NCI-H146 treated with DMSO at 0.1 percent for 48 hours (cell line): ENCODE measurements at regions not wholly inside any gene's neighbourhood (a gene's known extent, or its start where the extent isn't known, plus 50 kb on each side); places are given as distances from the start of the nearest gene placed in this dataset.
"Not testable (repeated sequence)": the region's sequence is repeated elsewhere in the genome, so short reads cannot be mapped to it uniquely, and the experiment has no call there.

Experiments used
- DNase-seq: peaks from one replicate; lab custom pipeline; 2025; ENCODE audit not compliant: unreplicated experiment; lab: John Stamatoyannopoulos, UW

DNA sequence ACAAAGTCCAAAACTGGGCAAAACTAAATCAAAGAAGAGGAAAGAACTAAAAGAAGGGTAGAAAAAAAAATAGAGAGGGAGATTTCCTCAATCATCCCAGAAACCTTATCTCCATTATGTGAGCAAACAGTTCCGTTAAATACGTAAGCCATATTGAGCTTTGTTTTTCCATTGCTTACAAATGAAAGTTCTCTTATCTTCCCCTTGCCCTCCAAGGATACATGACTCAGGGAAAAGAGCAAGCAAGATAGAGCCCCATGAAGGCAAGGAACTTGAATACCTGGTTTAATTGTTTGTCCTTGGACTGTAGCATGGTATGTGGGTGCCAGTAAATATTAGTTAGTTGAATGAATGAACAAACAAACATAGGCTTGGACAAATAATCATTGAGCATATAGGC, 126.8 kb upstream of the USP15 start:
- DNase-seq: no peak

DNA sequence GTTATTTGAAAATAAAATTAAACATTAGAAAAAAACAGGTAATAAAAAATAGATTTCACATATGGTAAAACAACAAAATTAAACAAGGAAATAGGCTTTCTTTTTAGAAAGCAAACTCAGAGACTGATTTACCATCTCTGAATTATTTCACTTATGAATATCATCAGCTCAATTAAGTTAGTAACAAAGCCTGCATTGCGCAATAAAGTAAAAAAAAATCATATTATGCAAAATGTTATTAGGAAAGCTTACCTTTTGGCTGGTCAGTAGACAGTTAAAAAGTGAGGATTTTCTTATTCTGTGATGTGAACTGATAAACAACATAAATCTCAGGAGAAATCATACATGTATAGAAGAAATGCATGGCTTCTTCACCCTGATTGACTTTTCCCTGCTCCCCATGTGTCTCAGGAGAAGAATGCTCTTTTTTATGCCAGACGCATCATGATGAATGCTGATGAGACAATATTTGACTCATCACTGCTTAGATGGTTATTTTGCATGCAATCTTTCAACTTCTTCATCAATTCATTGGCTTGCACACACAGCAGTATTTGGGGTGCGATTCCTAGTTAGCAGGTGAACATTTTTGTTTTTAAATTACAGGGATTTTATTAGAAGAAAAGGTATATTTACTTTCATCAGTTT, 124.5 kb upstream of the USP15 start:
- no peak for DNase-seq

DNA sequence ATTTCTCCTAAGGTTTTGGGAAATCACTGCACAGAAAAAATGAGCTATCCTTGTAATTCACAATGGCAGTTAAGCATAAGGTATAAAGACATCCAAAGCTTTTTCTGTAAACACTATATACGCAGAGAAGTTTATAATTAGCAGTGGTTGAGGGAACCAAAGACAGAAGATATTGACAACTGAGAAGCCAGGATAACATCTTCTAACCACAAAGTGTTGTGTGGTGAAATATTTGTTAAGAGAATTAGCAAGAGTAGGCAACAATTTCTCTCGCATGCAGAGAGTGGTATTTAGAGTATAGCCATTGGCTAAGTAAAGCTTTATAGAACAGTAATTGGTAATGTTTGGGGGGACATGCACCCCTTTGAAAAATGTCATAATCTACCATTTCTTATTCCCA, 123.7 kb upstream of the USP15 start:
- DNase-seq: no peak

DNA sequence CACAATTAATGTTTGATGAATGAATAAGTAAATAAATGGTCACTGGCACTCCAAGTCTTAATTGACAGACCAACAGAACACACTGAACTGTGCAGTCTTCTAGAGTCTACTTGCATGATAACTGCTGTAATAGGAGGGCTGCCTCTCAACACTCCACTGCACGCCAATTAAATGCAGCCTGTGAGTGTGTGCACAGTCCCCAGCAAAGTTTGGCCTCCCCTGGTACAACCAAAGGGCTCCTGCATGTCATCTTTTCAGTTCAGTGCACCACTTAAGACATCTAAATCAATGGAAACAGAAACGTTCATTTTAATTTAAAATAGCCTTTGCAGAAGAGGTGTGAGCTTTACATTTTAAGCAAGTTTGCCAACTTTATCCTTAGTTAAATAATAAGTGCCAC, 121.7 kb upstream of the USP15 start:
- DNase-seq: no peak

DNA sequence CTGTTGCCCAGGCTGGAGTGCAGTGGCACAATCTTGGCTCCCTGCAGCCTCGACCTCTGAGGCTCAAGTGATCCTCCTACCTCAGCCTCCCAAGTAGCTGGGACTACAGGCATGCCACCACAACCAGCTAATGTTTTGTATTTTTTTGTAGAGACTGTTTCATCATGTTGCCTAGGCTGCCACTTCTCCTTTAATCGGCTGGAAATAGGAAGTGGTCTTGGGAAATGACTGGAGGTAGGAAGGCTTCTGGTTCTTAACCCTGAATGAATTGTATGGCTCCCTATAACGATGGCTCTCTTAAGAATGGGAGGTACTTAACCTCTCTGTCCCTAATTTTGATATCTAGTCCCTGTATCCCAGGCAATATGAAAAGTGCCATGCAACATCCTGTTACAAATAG, 113.9 kb upstream of the USP15 start:
- no peak for DNase-seq

DNA sequence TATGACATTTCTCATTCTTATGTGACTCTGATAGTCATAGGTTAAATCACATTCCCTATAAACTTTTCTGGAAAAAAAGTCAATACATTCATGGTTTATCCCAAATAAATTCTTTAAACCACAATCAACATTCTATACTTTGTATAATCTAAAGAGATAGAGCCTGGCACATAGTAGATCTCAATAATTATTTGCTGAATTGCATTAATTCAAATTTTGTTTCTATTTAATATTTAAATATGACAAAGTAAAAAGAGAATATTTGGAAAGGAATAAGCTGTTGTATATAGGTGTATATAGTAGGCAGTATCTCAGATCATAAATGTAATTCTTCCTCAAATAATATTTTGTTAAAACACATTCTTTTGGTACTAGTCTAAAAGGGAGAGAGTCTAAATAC, 102.2 kb upstream of the USP15 start:
- DNase-seq: no peak

DNA sequence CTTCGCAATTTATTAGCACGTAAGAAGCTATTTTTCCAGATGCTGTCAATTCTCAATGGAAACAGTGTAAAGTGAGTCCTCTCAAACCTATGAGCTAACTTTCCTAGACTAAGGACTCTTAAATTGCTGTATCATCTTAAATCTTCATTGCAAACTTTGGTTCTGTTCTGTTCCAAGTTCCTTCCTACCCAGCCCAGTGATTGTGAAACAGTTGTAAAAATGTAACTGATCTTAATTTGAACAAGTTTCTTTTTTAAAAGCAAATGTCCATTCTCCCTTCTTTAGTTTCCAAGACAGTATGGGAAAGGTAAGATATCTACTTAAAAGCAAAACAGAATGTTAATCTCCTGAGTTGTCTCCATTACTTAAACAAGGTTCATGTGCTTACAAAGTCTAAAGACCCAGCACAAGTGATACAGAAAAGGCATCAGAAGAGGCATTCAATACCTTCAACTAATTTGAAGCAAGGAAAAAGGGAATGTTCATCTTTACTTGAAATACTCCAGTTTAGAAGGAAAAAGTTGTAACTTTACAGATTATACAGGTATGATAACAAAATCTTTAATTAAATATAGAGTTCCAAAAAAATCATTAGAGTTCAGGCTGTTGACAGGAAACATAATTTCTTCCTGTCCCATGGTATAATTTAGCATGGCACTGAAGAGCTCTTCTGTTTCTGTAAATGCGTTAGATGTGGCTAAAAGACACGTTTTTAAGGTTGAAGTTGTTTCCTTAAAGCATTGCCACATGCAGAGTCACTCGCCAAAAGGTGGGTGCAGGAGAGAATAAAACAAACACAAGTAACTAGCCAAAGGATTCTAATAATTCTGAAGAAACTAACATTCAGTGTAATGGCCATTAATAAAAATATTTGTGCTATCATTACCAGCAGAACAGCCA, 101.5 kb upstream of the USP15 start:
- DNase-seq: no peak

DNA sequence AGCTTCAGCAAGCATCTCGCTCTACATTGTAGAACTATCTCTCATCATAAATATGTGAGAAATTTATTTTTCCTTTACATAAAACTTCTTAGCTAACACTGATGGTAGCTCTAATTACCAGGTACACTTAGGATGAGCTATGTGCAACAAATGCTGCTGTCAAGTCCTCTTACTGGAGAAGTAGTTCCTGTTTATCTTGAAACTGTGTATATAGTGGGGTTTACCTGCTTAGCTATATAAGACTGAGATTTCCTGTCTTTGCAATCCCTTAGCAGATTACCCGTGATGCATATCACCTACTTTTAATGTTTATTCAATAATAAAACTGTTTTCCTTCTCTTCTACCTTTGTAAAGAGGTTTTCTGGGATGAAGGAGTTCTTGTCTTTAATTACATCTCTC, 98.0 kb upstream of the USP15 start:
- DNase-seq: no peak

DNA sequence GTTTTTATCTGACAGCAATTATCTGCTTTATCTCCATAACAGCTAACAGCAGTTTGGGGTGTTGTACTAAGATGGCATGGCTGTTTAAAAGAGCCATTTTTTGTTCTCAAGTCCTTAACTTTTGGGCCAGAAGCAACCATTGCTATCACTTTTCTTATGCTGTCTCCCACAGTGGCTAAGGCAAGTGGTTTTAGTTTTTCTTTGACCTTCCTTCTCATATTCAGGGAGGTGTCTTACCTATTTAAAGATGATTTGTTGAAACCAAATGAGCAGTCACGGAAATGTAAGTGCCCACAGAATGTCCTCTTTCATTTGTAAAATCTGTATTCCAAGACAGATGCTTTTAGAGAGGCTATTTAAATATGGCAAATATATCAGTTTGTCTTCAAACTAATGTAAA, 96.8 kb upstream of the USP15 start:
- DNase-seq: no peak

DNA sequence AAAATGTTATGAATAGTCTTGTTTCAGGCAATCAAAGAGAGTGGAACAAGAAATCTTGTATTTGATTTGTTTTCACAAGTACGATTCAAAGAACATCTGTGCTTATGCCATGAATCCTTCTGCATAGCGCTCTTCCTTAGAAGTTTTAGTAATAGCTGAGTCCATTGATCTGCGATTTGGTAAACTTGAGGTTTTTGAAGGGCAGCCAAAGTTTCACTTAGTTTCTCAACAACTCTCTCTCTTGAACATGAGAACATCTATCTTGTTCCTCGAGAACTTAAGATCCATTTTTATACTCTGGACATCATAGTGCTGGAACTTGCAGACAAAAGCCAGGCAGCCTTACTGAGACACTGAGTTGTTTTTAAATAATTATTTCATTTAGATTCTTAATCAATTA, 96.2 kb upstream of the USP15 start:
- DNase-seq: no peak

DNA sequence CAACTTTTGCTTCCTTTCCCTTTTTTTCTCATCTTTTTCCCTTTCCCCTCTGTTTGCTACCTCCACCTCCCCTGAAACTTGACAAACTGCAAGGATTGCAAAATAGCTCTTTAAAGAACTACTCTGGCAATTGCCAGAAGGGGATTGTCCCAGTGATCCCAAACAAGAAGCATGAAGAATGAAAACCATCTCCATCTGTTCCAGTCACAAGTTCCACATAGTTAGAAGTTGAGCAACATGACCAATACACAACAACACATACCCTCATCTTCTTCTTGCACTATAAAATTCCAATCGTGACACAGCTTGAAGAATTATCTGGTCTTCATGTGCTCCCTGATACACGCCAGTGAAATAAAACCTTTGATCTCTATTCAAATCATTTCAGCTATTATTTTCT, 93.7 kb upstream of the USP15 start:
- DNase-seq: no peak

DNA sequence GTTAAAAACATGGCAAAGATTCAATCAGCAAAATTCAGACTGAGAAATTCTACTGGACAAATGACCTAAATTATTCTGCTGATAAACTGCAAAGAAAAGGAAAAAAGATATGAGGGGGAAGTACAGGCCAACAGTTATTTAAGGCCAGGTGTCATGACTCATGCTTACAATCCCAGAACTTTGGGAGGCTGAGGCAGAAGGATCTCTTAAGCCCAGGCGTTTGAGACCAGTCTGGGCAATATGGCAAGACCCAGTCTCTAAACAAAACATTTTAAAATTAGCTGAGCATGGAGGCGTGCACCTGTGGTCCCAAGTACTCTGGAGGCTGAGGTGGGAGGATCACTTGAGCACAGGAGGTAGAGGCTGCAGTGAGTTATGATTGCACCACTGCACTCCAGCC, 91.8 kb upstream of the USP15 start:
- no peak for DNase-seq

DNA sequence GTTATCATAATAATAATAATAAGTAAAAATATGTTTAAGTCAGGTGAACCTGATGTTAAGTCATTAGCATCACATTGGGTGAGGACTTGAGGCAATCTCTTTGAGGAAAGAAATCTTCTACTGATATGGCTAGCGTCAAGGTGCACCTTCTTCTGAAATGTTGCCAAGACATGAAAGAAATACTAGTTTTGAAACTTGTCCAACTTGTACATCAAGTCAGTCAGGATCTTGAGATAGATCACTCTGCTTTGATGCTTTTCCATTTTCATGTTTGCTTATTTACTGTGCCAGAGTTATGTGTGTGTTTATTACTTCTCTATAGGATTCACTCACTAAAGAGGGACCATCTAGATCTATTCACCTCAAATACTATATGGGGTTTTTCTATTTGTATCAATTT, 90.0 kb upstream of the USP15 start:
- no peak for DNase-seq

DNA sequence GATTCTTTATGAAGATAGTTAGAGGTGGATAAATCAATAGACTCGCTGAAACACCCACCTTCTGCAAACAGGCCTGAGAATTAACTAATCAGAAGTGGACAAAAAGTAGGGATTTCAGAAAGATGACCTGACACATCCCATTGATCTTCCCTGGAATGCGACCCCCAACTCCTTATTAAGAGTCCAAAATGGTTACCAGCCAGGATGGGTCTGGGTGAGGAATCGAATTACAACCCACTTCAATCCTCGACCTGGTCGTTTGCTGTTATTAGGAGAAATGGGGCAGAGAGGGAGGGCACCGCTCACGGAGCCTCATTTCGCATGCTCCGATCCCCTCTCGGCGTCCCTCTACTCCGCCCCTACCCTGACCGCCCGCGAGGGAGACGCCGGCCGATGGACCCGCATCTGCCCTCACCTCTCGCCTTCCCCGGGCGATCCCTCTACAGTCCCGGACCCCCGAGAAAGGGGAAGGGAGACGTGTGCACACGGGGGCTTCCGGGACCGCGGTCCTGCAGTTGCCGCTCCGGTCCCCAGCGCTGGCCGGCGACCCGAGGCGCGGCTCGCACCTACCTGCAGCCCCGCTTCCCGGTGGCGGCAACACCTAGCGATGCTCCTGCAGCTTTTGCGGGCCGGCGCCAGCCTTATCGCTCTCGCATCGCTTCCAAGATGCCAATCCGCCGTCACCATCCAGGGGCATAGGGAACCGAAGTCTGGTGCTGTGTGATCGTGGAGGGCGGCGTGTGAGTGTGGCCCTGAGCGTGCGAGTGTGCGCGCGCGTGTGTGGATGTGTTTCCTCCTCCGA, 69.3 kb upstream of the USP15 start:
- no peak for DNase-seq

DNA sequence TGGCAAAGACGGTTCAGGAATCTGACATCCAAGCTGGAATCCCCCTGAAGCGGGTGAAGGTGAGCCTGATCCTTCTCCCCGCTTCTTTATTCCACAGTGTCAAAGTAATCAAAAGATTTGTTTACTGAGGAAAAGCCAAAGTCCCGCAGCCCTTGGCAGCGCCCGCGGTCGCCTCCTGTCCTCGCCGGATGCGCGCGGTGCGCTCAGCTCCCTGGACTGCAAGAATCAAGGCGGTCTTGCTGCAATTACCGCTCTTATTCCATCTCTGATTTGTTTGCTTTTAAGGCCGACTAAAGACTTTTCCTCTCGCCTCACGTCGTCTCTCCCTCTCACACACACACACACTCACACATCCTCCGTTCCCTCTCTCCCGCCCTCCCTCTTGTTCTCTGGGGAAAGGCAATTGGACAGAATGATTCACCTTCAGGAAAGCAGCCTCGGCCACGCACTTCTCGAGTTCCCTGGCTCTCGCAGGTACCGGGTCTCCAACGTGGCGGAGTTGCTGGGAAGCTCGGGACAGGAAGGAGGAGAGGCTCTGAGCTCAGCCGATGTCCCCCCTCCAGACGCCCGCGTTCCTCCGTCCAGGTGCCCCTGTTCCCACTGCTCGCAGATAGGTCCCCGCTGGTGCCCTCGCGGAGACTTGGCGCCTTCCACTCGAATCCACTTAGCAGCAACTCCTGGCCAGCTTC, 68.6 kb upstream of the USP15 start:
- DNase-seq: no peak

DNA sequence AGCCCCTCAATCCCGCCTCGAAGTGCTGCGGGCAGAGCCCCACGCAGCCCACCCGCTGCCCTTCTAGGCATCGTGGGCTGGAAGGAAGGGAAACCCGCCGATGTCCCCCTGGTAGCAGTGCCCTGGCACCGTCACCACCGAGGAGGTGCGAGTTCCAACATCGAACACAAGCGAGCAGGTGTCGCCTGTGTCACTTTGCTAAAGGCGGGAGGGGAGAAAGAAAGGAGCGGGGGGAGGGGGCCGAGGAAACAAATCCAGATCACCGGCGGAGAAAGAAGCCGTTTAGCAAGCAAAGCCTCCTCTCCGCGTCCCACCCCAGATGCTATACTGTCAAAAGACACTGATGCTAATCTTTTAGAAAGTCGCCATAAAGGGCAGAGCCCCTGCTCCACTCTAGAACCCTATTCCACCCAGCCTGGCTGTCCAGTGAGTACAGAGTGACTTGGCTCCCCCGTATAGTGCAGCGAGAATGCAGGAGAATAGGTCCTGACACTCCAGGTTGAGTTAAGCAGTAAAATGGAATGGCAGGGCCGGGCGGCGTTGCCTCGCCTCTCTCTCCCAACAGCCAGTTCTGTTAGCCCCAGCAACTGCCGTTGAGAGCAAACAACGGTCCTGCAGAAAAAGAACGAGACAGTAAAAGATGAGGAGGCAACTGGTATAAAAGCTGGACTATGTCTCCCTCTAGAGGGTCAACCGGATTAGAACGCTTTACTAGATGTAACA, 67.9 kb upstream of the USP15 start:
- peak; percentile 63 for DNase-seq

DNA sequence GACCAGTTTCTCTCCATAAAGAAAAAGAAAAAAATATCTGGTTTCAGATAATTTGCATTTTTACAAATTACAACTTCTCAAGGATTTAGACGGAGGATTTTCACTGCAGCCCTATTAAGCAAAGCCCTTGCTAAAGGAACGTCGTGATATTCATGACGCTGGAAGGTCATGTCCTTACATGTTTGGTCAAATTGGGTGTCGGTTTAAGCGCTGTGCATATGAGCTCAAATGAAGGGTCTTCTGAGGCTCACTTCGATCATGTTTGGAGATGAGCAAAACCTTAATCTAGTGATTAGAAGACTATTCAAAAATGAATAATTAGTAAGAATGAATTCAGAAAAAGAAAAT, 67.3 kb upstream of the USP15 start:
- no peak for DNase-seq

DNA sequence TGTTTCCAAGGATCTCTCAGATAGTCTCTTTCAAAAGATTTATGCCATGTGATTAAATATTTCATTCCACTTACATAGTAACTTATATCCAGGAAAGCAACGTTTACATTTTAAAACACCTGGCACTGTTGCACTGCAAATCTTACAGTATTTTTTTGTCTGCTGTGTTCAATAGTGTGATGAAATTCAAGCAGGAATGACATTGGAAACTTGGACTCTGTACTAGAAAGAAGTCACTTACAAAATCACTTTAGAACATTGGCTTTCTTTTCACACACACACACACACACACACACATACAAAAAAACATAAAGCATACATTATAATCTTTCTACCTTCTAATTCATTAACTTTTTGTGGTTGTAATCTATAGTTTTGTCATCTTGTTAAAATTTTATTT, 66.2 kb upstream of the USP15 start:
- DNase-seq: no peak

DNA sequence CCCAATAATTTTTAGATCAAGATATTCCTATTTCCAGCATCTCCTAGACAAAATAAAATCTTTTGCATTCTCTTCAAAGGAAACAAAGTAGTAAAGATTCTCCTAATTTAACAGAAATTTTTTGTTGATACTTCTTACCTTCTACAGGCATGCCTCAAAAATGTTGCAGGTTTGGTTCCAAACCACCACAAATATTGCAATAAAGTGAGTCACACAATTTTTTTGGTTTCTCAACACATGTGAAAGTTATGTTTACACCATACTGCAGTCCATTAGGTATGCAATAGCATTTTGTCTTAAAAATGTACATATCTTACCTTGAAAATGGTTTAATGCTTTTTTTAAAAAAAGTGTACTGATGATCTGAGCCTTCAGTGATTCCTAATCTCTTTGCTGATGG, 65.6 kb upstream of the USP15 start:
- DNase-seq: no peak

DNA sequence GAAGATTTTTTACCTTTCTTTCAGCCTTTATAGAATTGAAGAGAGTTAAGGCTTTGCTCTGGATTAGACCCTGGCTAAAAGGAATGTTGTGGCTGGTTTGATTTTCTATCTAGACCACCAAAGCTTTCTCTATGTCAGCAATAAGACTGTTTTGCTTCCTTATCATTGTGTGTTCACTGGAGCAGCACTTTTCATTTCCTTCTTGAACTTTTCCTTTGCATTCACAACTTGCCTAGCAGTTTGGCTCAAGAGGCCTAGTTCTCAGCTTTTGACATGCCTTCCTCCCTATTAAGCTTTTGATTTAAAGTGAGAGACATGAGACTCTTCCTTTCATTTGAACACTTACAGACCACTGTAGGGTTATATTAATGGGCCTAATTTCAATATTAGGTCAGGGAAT, 64.1 kb upstream of the USP15 start:
- DNase-seq: no peak

DNA sequence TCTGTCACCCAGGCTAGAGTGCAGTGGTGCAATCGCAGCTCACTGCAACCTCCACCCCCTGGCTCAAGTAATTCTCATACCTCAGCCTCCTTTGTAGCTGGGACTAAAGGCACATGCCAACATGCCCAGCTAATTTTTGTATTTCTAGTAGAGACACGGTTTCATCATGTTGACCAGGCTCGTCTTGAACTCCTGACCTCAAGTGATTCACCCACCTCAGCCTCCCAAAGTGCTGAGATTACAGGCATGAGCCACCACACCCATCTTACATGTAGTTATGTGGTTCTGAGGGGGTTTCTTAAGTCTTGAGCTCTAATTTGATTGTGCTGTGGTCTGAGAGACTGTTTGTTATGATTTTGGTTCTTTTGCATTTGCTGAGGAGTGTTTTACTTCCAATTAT, 57.3 kb upstream of the USP15 start:
- DNase-seq: not testable (repeated sequence)
